GM19463 (cell line): ENCODE measurements at regions not wholly inside any gene's neighbourhood (a gene's known extent, or its start where the extent isn't known, plus 50 kb on each side); places are given as distances from the start of the nearest gene placed in this dataset.

Experiments used
- ATAC-seq: cut with Tn5 transposase; IDR thresholded peaks from one replicate; pipeline ENCODE4 v1.9.1; 2021; ENCODE audit warnings: mild to moderate bottlenecking, moderate library complexity; ENCODE audit not compliant: unreplicated experiment

- peak; percentile 88 for ATAC-seq
Measured at GRCh38 chr13:22161871-22162270, 491.0 kb downstream of the FGF9 start.

DNA sequence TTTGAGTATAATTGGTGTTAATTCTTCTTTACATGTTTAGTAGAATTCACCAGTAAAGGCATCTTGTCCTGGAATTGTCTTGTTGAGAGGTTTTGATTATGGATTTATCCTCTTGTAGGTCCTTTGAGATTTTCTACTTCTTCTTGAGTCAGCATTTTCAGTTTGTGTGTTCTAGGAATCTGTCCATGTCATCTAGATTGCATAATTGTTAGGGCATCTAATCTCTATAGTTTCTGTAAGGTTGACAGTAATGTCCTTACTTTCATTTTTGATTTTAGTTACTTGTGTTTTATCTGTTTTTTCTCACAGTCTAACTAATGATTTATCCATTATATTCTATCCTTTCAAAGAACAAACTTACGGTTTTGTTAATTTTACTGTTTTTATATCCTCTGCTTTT is 492.0 kb downstream of the FGF9 start:
- ATAC-seq = peak; percentile 41

- no peak for ATAC-seq
Measured at GRCh38 chr13:22168437-22169190, 497.7 kb downstream of the FGF9 start.

DNA sequence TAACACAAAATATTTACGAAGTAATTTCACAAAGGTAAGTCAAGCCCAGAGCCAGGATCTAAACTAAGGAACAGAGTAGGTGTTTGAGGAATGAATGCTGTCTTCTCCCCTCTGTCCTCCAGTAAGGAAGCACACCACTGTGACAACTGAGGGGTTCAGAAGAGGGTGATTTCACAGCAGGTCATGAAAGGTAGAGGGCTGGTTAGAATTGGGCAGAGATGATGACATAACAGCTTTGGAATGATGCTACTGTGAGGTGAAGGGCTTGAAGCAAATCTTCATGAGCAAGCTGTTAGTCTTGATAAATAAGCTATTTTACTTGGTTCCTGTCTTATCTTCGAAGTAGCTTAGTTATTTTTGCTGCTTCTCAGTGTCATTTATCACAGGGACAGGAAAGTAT is 498.6 kb downstream of the FGF9 start:
- no peak for ATAC-seq

DNA sequence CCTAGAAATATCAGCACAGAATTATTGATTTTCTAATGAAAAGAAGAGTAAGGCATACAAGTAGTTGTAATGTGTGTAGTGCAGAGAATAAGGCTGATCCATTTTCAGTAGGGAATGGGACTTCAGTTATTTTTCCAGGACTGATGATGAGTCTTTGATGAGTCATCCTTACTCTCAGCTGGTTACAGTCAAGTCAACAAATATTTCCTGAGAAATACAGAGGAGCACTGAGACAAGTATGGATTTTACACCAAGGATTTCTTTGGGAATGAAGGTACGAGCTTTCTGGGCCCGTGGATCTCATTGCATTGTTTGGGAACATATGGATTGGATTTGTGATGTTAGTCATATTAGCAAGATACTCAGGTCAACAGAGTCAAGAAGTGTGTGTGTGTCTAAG is 502.7 kb downstream of the FGF9 start:
- no peak for ATAC-seq

- no peak for ATAC-seq
Measured at GRCh38 chr13:22175241-22175640, 504.4 kb downstream of the FGF9 start.

GRCh38 chr13:22175815-22176214 is 504.9 kb downstream of the FGF9 start:
- ATAC-seq = no peak

DNA sequence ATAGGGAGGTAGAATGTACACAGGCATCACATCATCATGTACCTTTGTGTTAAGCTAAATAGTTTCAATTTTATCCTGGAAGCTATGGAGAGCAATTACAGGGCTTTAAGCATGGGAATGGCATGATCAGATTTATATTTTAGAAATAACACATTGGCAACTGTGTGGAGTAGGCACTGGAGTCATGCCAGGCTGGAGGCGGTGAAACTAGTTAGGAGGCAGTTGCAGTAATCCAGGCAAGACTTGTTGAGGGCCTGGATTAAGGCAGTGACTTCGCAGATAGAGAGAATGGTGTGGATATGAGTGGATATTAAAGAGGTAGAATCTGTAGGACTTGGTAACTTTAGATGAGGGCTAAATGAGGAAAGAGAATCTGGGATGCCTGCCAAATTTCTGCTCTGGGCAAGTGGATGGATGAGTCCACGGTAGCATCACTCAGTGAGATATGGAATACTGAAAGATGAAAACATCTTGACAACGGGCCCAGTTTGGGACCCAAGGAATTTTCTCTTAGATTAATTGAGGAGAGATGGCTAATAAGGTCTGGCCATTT is 506.2 kb downstream of the FGF9 start:
- ATAC-seq = no peak

GRCh38 chr13:22178878-22179277 is 508.0 kb downstream of the FGF9 start:
- ATAC-seq = no peak

DNA sequence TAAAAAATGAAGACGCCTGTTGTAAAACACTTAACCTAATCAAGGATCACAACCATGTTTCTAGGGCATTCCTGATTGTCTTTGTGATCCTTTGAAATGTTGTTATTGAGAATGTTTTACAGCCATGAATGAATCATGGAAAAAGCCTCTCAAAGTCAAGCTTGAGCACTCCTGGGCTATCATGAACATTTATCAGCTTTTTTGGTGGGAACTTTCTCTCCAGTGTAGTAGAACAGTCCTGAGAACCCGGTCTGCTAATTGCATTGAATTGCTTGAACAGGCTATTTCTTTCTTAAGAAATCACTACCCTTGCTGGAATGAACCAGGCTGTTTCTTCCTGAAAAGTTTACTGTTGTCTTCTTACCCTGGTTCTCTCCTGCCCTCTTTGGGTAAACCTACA is 516.5 kb downstream of the FGF9 start:
- no peak for ATAC-seq

GRCh38 chr13:22189176-22190048 is 518.5 kb downstream of the FGF9 start:
- ATAC-seq = no peak

GRCh38 chr13:22193070-22193469 is 522.2 kb downstream of the FGF9 start:
- ATAC-seq = no peak

GRCh38 chr13:22194106-22194805 is 523.4 kb downstream of the FGF9 start:
- no peak for ATAC-seq

GRCh38 chr13:22195726-22196125 is 524.9 kb downstream of the FGF9 start:
- no peak for ATAC-seq

DNA sequence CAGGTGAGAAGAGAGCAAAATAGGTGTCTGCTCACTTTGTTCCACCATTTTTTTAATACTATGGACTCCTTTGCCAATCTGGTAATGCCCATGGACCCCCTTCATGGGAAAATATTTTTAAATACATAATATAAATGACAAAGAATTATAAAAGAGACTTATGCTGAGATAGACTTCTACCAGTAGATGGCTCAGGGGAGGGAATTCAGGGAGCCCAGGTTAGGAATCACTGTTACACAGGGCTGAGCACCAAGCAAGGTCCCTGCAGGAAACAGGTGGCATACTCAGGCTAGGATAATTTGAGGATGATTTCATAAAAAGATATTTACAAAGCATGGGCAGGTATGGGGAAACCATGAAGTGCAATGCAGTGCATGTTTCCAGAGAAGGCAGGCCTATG is 525.9 kb downstream of the FGF9 start:
- ATAC-seq = no peak

DNA sequence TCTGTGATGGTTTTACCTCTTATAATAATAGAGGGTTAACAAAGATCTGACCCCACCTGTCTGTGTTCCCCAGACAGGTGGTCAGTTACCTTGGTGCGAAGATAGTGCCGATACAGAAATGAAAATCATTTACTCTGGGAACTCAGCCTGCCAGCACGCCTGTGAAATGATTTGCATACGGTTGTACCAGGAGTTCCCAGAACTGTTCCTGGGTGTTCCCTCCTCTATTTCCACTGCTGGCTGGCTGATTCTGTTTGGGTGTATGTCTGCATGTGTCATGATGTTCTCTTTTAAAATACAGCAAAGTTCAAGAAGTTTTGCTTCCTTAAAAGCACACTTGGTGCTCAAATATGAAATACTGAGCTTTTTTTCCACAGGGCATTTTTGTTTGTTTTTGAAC is 527.1 kb downstream of the FGF9 start:
- ATAC-seq = no peak

DNA sequence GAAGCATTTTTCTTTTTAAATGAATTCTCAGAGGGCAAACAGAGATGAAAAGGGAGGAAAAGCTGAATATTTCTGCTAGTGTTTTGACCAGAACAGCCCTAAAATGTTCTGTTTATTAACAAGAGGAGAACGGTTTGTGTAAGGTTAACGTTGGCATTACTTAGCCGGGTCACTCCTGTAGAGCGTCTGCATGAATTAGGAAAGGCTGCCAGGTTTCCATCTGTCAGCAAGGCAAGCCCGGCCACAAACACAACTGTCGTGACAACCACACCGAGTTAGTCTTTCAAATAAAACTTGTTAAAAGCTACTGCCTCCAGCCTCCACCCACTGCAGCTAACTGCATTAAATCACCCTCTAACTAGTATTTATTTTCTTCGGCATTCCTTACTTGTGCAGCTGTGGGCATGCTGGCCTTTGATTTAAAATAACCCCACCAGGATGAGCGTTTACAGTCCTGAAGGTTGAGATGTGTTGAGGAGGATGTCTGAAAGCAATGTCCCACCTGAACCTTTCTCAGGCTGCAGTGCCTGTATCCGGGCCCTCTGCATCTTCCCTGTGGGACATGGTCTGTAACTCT is 527.9 kb downstream of the FGF9 start:
- ATAC-seq = no peak

DNA sequence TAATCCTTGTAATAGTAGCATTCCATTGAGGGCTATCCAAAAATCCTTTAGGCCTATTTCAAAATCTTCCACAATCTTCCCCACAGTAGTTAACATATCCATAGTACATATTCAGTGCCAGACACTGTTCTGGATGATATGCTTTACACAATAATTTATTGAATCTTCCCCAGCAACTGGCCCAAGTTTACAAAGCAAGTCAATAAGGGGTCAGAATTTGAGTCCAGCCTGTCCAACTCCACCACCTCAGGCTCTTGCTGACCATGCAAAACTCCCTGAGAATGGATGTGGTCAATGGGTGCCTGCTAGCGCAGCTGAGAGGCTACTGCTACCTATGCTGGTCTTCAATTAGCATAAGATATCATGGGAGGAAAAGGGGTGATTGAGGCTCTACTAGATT is 529.6 kb downstream of the FGF9 start:
- no peak for ATAC-seq

DNA sequence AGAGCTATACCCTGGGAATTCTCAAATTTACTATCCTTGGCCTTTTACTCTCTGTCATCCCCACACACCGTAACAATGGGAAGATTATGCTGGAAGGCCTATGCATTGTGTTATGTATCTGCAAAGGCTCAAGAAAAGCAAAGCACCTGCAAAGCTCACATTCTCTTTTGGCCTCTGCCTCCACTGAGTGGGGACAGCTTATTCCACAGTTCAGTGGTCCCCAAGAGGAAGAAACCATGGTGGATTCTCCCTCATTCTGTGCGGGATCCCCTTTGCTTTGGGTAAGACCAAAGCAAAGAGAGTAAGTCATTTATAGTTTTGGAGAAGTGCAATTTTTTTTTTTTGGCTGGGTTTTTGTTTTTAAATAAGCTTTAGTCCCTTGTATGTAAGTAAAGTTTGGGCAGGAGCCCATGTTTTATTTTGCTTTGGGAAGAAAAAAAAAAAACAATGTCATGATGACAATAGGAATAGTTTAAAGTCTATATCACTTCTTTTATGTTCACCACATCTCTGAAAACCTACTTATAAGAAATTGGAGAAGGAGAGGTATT is 530.6 kb downstream of the FGF9 start:
- ATAC-seq = no peak

DNA sequence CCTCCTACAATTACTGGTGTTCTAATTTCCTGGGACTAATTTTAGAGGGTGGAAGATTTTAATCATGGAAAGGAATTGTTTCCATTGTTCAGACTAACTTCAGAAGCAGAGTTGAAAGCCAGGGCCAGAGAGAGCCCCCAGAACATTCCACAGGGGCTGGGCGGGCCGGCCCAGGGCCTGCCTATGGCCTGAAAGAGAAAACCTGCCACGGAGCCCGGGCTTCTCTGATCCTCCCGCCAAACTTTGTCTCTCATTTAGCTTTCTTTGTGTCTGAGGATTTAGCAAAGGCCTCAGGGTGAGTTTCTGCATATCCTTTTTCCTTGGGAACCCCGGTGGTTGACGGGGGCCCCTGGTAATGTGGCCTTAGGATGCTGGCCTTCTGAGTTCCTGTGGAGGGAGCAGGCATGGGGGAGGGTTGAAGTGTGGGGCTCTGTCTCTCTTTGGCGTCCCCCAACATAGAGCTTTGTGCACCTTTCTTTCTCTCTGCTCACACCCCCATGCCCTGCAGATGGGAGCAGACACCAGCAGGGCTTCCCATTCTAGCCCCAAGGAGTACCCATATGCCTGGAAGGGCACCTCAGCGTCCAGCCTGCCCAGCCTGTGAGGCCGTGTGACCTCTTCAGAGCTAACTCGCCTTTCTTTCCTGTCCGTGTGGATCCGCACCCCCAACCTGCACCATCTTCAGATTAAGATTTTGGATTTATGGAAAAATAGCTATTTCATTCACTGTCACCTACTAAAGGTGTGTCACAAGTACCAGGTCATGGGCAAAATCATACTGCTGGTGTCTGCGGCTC is 539.5 kb downstream of the FGF9 start:
- no peak for ATAC-seq
